DND-41 (cell line): ENCODE measurements at regions not wholly inside any gene's neighbourhood (a gene's known extent, or its start where the extent isn't known, plus 50 kb on each side); places are given as distances from the start of the nearest gene placed in this dataset.
A peak's percentile ranks its signal among the peaks of the same experiment; 100 is the strongest.

Experiments used
- ATAC-seq: fragments of 200-7000 bp; cut with Tn5 transposase; 3 replicates; pipeline ENCODE4 v1.9.1; 2021; ENCODE audit warnings: low read depth; ENCODE audit not compliant: insufficient read depth
- DNase-seq: peaks from one replicate; pipeline ENCODE4 v3.0.0-alpha.2; 2020
- H2AFZ ChIP-seq: 2 replicates; pipeline ENCODE4 v1.6.0; 2012; ENCODE audit warnings: low read depth, low read length
- H3K27ac ChIP-seq: 2 replicates; pipeline ENCODE4 v1.5.1; 2012; ENCODE audit warnings: low read length, inconsistent platforms
- H3K27me3 ChIP-seq: fragments of 200-600 bp; sonication (generic); 2 replicates; pipeline ENCODE4 v1.6.0; 2012; ENCODE audit warnings: low read length, mild to moderate bottlenecking, inconsistent platforms; ENCODE audit not compliant: insufficient read depth, poor library complexity
- H3K36me3 ChIP-seq: 2 replicates; pipeline ENCODE4 v1.5.1; 2012; ENCODE audit warnings: low read length, inconsistent platforms; ENCODE audit not compliant: insufficient read depth
- H3K4me1 ChIP-seq: 2 replicates; pipeline ENCODE4 v1.5.1; 2012; ENCODE audit warnings: mild to moderate bottlenecking, low read length; ENCODE audit not compliant: insufficient read depth
- H3K4me2 ChIP-seq: 2 replicates; pipeline ENCODE4 v1.6.0; 2012; ENCODE audit warnings: mild to moderate bottlenecking, moderate library complexity, low read length, inconsistent platforms; ENCODE audit not compliant: insufficient read depth
- H3K4me3 ChIP-seq, 2 experiments: fragments of 200-600 bp in 1 of 2; shearing (Covaris generic) in 1 of 2; 2 replicates each; pipeline ENCODE4 v1.5.1; 2012 to 2016; ENCODE audit warnings: inconsistent platforms in 2 of 2, low read length in 2 of 2, mild to moderate bottlenecking in 2 of 2, low read depth in 1 of 2, moderate library complexity in 1 of 2
- H3K79me2 ChIP-seq: 2 replicates; pipeline ENCODE4 v1.6.0; 2012; ENCODE audit warnings: low read length, inconsistent platforms; ENCODE audit not compliant: insufficient read depth
- H3K9ac ChIP-seq: 2 replicates; pipeline ENCODE4 v1.6.0; 2012; ENCODE audit warnings: low read depth, mild to moderate bottlenecking, inconsistent platforms, low read length, moderate library complexity
- H3K9me3 ChIP-seq: 2 replicates; pipeline ENCODE4 v1.5.1; 2012; ENCODE audit warnings: low read length, moderate library complexity, mild to moderate bottlenecking, inconsistent platforms; ENCODE audit not compliant: insufficient read depth, severe bottlenecking
- H4K20me1 ChIP-seq: 2 replicates; pipeline ENCODE4 v1.6.0; 2012; ENCODE audit warnings: low read length; ENCODE audit not compliant: insufficient read depth
- CTCF ChIP-seq: IDR thresholded peaks from 2 replicates; pipeline ENCODE4 v1.5.1; 2012; ENCODE audit warnings: borderline replicate concordance, low read length, moderate library complexity, mild to moderate bottlenecking; ENCODE audit not compliant: poor library complexity, severe bottlenecking; ENCODE audit errors: extremely low read depth
- EZH2 ChIP-seq: IDR thresholded peaks from 3 replicates; pipeline ENCODE4 v1.6.1; 2012; ENCODE audit warnings: borderline replicate concordance, low read depth, mild to moderate bottlenecking, moderate library complexity, low read length, inconsistent platforms; ENCODE audit not compliant: severe bottlenecking

GRCh38 chr4:86543560-86544309 is 50.4 kb upstream of the PTPN13 start:
- H3K4me3 ChIP-seq, result no peak overlapping the region
- H3K27me3 ChIP-seq, result no peaks in the 10 kb centered on the region
- no peak overlapping the region for H3K27ac ChIP-seq
- H4K20me1 ChIP-seq, result no peaks in the 10 kb centered on the region
- peaks cover 20% of the 10 kb centered on the region for H3K4me1 ChIP-seq
- H3K36me3 ChIP-seq, result no peaks in the 10 kb centered on the region
- no peak overlapping the region for H3K9ac ChIP-seq
- no peak for TF ChIP-seq CTCF
- no peak for TF ChIP-seq EZH2
- H3K4me2 ChIP-seq, result peak overlapping the region; percentile 48; the same call in 1 of the 2 replicates
- DNase-seq (no peak), ATAC-seq (no peak)
- 0 out of 2 replicates have a peak overlapping the region, but pooled peaks have one; percentile 48 for H2AFZ ChIP-seq
- no peaks in the 10 kb centered on the region for H3K9me3 ChIP-seq
- H3K79me2 ChIP-seq, result no peaks in the 10 kb centered on the region

GRCh38 chr4:86544310-86544966 is 49.7 kb upstream of the PTPN13 start:
- peak overlapping the region; percentile 28; the same call in 1 of the 2 replicates for H3K27ac ChIP-seq
- TF ChIP-seq EZH2 (no peak), CTCF (no peak)
- no peaks in the 10 kb centered on the region for H4K20me1 ChIP-seq
- ATAC-seq, result peak; percentile 88
- peaks cover 20% of the 10 kb centered on the region for H3K4me1 ChIP-seq
- DNase-seq, result peak; percentile 29
- 0 out of 4 replicates have a peak overlapping the region, but pooled peaks of 1 of the 2 experiments have one; percentile 9 for H3K4me3 ChIP-seq
- H3K9ac ChIP-seq, result no peak overlapping the region
- H3K79me2 ChIP-seq, result no peaks in the 10 kb centered on the region
- peak overlapping the region; percentile 48; the same call in 1 of the 2 replicates for H2AFZ ChIP-seq
- H3K36me3 ChIP-seq, result no peaks in the 10 kb centered on the region
- H3K27me3 ChIP-seq, result no peaks in the 10 kb centered on the region
- H3K4me2 ChIP-seq, result peak overlapping the region; percentile 48; the same call in 1 of the 2 replicates
- H3K9me3 ChIP-seq, result no peaks in the 10 kb centered on the region
